H1 (cell line): ENCODE measurements at regions not wholly inside any gene's neighbourhood (a gene's known extent, or its start where the extent isn't known, plus 50 kb on each side); places are given as distances from the start of the nearest gene placed in this dataset.

Experiments used
- CTCF ChIA-PET: fragments of 300-600 bp; sonication (Branson Sonifier 250); formaldehyde crosslinking; loops from one replicate; lab custom pipeline; 2021; ENCODE audit not compliant: partially characterized antibody; lab: Charles Lee
- POLR2A ChIA-PET: fragments of 300-600 bp; sonication (Branson Sonifier 250); formaldehyde crosslinking; loops from one replicate; lab custom pipeline; 2021; ENCODE audit warnings: inconsistent platforms; ENCODE audit not compliant: partially characterized antibody; lab: Charles Lee
- DNase-seq, 2 experiments: peaks; one replicate each; pipeline versions ENCODE4 v3.0.0 to v3.0.0-alpha.2; 2010 to 2022; ENCODE audit warnings: low spot score in 2 of 2, low read depth in 1 of 2, mixed read lengths in 1 of 2
- FAIRE-seq: peaks from 2 replicates; lab custom pipeline; 2011; peaks lifted over from hg19 to GRCh38; lab: Jason Lieb, UNC
- H2AFZ ChIP-seq: 2 replicates; pipeline ENCODE4 v1.8.1; 2012; ENCODE audit warnings: low read length, inconsistent platforms
- H2AK5ac ChIP-seq: 2 replicates; pipeline ENCODE4 v1.6.1; 2013; ENCODE audit warnings: low read depth, low read length
- H2BK120ac ChIP-seq: replicated peaks from 2 replicates; pipeline ENCODE3; 2013; ENCODE audit warnings: low read depth, low read length, inconsistent platforms
- H2BK12ac ChIP-seq: 2 replicates; pipeline ENCODE4 v1.6.1; 2013; ENCODE audit warnings: low read depth, low read length
- H2BK15ac ChIP-seq: 2 replicates; pipeline ENCODE4 v1.6.1; 2013; ENCODE audit warnings: low read length
- H2BK20ac ChIP-seq: 2 replicates; pipeline ENCODE4 v1.6.1; 2013; ENCODE audit warnings: low read length
- H2BK5ac ChIP-seq: 2 replicates; pipeline ENCODE4 v1.6.1; 2013; ENCODE audit warnings: low read depth, low read length
- H3K14ac ChIP-seq: 2 replicates; pipeline ENCODE4 v1.6.1; 2013; ENCODE audit warnings: inconsistent platforms; ENCODE audit not compliant: insufficient read length
- H3K18ac ChIP-seq: 2 replicates; pipeline ENCODE4 v1.6.1; 2013; ENCODE audit warnings: low read length; ENCODE audit errors: extremely low read depth
- H3K23ac ChIP-seq: 2 replicates; pipeline ENCODE4 v1.6.1; 2013; ENCODE audit warnings: inconsistent platforms; ENCODE audit not compliant: insufficient read length
- H3K23me2 ChIP-seq: 2 replicates; pipeline ENCODE4 v1.6.1; 2013; ENCODE audit warnings: low read depth, low read length
- H3K27ac ChIP-seq: 2 replicates; pipeline ENCODE4 v1.6.1; 2011; ENCODE audit warnings: low read depth, low read length, inconsistent platforms
- H3K27me3 ChIP-seq, 4 experiments: replicated peaks in 1 of 4; 1 replicate in 1 of 4; 2 replicates in 3 of 4; pipeline versions ENCODE4 v1.6.1 to v1.8.1; 2011 to 2013; ENCODE audit warnings: low read length in 3 of 4, mild to moderate bottlenecking in 3 of 4, inconsistent platforms in 2 of 4, mixed read lengths in 2 of 4, moderate library complexity in 1 of 4; ENCODE audit not compliant: control insufficient read depth in 3 of 4, insufficient read depth in 3 of 4; ENCODE audit errors: extremely low read depth in 1 of 4
- H3K36me3 ChIP-seq, 4 experiments: 2 replicates each; pipeline versions ENCODE4 v1.6.1 to v1.8.1; 2011 to 2013; ENCODE audit warnings: mild to moderate bottlenecking in 4 of 4, low read length in 3 of 4, moderate library complexity in 2 of 4, control low read depth in 1 of 4, inconsistent platforms in 1 of 4; ENCODE audit not compliant: insufficient read depth in 4 of 4, control insufficient read depth in 2 of 4
- H3K4ac ChIP-seq: replicated peaks from 2 replicates; pipeline ENCODE3; 2013; ENCODE audit warnings: low read length, low read depth, mixed read lengths, inconsistent platforms; ENCODE audit not compliant: insufficient read length
- H3K4me1 ChIP-seq, 4 experiments: replicated peaks in 1 of 4; 1 replicate in 1 of 4; 2 replicates in 3 of 4; pipeline versions ENCODE4 v1.6.1 to v1.8.1; 2011 to 2013; ENCODE audit warnings: low read length in 3 of 4, inconsistent platforms in 2 of 4, mixed read lengths in 1 of 4; ENCODE audit not compliant: insufficient read depth in 4 of 4, control insufficient read depth in 3 of 4
- H3K4me2 ChIP-seq, 2 experiments: 2 replicates each; pipeline versions ENCODE4 v1.6.1 to v1.8.1; 2011 to 2013; ENCODE audit warnings: low read depth in 2 of 2, low read length in 2 of 2, control low read depth in 1 of 2, inconsistent platforms in 1 of 2, mild to moderate bottlenecking in 1 of 2; ENCODE audit not compliant: insufficient read depth in 1 of 2
- H3K4me3 ChIP-seq, 4 experiments: fragments of 200-600, 300-600 bp in 1 of 4; sonication (generic), shearing (Covaris generic), sonication (Bioruptor Twin) in 1 of 4; 2 replicates each; pipeline versions ENCODE4 v1.5.1 to v1.8.1; 2011 to 2016; ENCODE audit warnings: low read length in 4 of 4, low read depth in 3 of 4, control low read depth in 2 of 4, inconsistent platforms in 2 of 4, mild to moderate bottlenecking in 2 of 4, mixed read lengths in 1 of 4, moderate library complexity in 1 of 4; ENCODE audit not compliant: insufficient read depth in 2 of 4; ENCODE audit errors: extremely low read depth in 1 of 4
- H3K56ac ChIP-seq: replicated peaks from 2 replicates; pipeline ENCODE3; 2013; ENCODE audit warnings: low read depth, mild to moderate bottlenecking, mixed read lengths, low read length, inconsistent platforms; ENCODE audit not compliant: insufficient read length
- H3K79me1 ChIP-seq: 2 replicates; pipeline ENCODE4 v1.6.1; 2013; ENCODE audit warnings: low read depth, low read length, control low read depth
- H3K79me2 ChIP-seq, 2 experiments: 2 replicates each; pipeline versions ENCODE4 v1.6.1 to v1.8.1; 2012 to 2013; ENCODE audit warnings: low read length in 2 of 2, mild to moderate bottlenecking in 2 of 2, inconsistent platforms in 1 of 2; ENCODE audit not compliant: insufficient read depth in 2 of 2, control insufficient read depth in 1 of 2
- H3K9ac ChIP-seq, 4 experiments: replicated peaks in 1 of 4; 1 replicate in 1 of 4; 2 replicates in 3 of 4; pipeline versions ENCODE4 v1.6.1 to v1.8.1; 2011 to 2013; ENCODE audit warnings: low read depth in 3 of 4, low read length in 3 of 4, control low read depth in 2 of 4, mild to moderate bottlenecking in 2 of 4, moderate library complexity in 2 of 4, inconsistent platforms in 1 of 4; ENCODE audit errors: extremely low read depth in 1 of 4
- H3K9me3 ChIP-seq, 2 experiments: 2 replicates each; pipeline versions ENCODE4 v1.6.1 to v1.8.1; 2012 to 2013; ENCODE audit warnings: mild to moderate bottlenecking in 2 of 2, moderate library complexity in 2 of 2, control low read depth in 1 of 2, inconsistent platforms in 1 of 2, low read depth in 1 of 2, low read length in 1 of 2, mixed read lengths in 1 of 2; ENCODE audit not compliant: insufficient read depth in 2 of 2
- H4K20me1 ChIP-seq, 2 experiments: replicated peaks in 1 of 2; 2 replicates each; pipeline versions ENCODE3 to v1.8.1; 2011 to 2013; ENCODE audit warnings: inconsistent platforms in 2 of 2, low read length in 2 of 2, mild to moderate bottlenecking in 1 of 2; ENCODE audit not compliant: insufficient read depth in 2 of 2, control insufficient read depth in 1 of 2
- H4K5ac ChIP-seq: 2 replicates; pipeline ENCODE4 v1.6.1; 2013; ENCODE audit warnings: low read length, low read depth, mixed read lengths, inconsistent platforms; ENCODE audit not compliant: insufficient read length
- H4K8ac ChIP-seq: 2 replicates; pipeline ENCODE4 v1.8.0; 2013; ENCODE audit warnings: mild to moderate bottlenecking, moderate library complexity, low read length, inconsistent platforms; ENCODE audit not compliant: insufficient read depth; ENCODE audit errors: extremely low read depth
- H4K91ac ChIP-seq: replicated peaks from 2 replicates; pipeline ENCODE3; 2013; ENCODE audit warnings: low read length, mixed read lengths, inconsistent platforms; ENCODE audit not compliant: insufficient read length
- CEBPB ChIP-seq: IDR thresholded peaks from 2 replicates; pipeline ENCODE4 v1.6.1; 2012; ENCODE audit warnings: low read depth, low read length
- RBBP5 ChIP-seq: IDR thresholded peaks from 2 replicates; pipeline ENCODE4 v1.7.1; 2012; ENCODE audit warnings: low read depth, mild to moderate bottlenecking, inconsistent platforms, low read length, moderate library complexity, borderline replicate concordance
- SAP30 ChIP-seq: fragments of 300-600 bp; sonication (generic); IDR thresholded peaks from 2 replicates; pipeline ENCODE4 v1.7.1; 2012; ENCODE audit warnings: low read length, moderate library complexity, mild to moderate bottlenecking, inconsistent platforms; ENCODE audit not compliant: insufficient read depth, insufficient replicate concordance
- TCF12 ChIP-seq: IDR thresholded peaks from 2 replicates; pipeline ENCODE4 v1.6.1; 2011; ENCODE audit warnings: low read depth, mild to moderate bottlenecking, low read length
- WGBS, 2 experiments: shearing (Covaris generic) in 1 of 2; methylation state at CpG; one replicate each; pipeline versions ENCODE4 v1.1.6 to v1.1.7; 2013 to 2015; ENCODE audit warnings: low lambda C conversion rate in 2 of 2, mixed read lengths in 2 of 2, inconsistent platforms in 1 of 2, low coverage in 1 of 2, missing lambda C conversion rate in 1 of 2; ENCODE audit not compliant: insufficient replicate concordance in 2 of 2, insufficient coverage in 1 of 2, insufficient read length in 1 of 2; ENCODE audit errors: extremely low coverage in 1 of 2, missing lambda C conversion rate in 1 of 2; 5-methylcytosine and 5-hydroxymethylcytosine counted together

GRCh38 chr2:204264621-204265140 is 280.6 kb upstream of the PARD3B start:
- no peak overlapping the region for H3K4ac ChIP-seq
- no peak for TF ChIP-seq SAP30
- no peak for TF ChIP-seq TCF12
- no peak for TF ChIP-seq CEBPB
- no peak for TF ChIP-seq RBBP5
- TF ChIP-seq, all 59 proteins: peak for 0
- H2AFZ ChIP-seq: 0 out of 2 replicates have a peak overlapping the region, but pooled peaks have one; percentile 82
- no peaks in the 10 kb centered on the region for H3K36me3 ChIP-seq
- WGBS, 2 experiments: 79% methylated on average over 5 of the region's 5 CpGs; no CpG with 5 or more reads in 1 of the 2 experiments
- peak overlapping the region in 1 of 2 experiments; percentile 24; a peak in 1 of 4 replicates for H3K4me2 ChIP-seq
- no peak overlapping the region for H2BK120ac ChIP-seq
- H3K18ac ChIP-seq: no peak overlapping the region
- no peaks in the 10 kb centered on the region for H3K9me3 ChIP-seq
- H2BK15ac ChIP-seq: no peak overlapping the region
- no peak overlapping the region for H2BK5ac ChIP-seq
- H3K79me2 ChIP-seq: no peaks in the 10 kb centered on the region
- H2BK12ac ChIP-seq: no peak overlapping the region; the same call in 1 of the 2 replicates
- no peak overlapping the region for H4K8ac ChIP-seq
- peaks cover 2 to 14% (median 6%) of the 10 kb centered on the region in 4 experiments; a peak in 4 of 7 replicates for H3K4me1 ChIP-seq
- no peak overlapping the region for H2AK5ac ChIP-seq
- no peak overlapping the region for H3K14ac ChIP-seq
- H3K27me3 ChIP-seq: no peaks in the 10 kb centered on the region; a peak in 1 of 7 replicates
- ChIA-PET CTCF (interaction anchor here (1.3 to 4.0 kb wide), 5 partner anchors 12 to 427 kb away, joined by 3 to 13 read pairs (median 5); no protein-coding TSS in a partner anchor), POLR2A (no interaction called here)
- H3K4me3 ChIP-seq: no peak overlapping the region
- peak overlapping the region; percentile 10; the same call in 1 of the 2 replicates for H2BK20ac ChIP-seq
- H3K56ac ChIP-seq: no peak overlapping the region
- no peak overlapping the region for H3K23ac ChIP-seq
- no peak overlapping the region for H4K5ac ChIP-seq
- no peak overlapping the region for H4K91ac ChIP-seq
- no peak overlapping the region for H3K27ac ChIP-seq
- DNase-seq (no peak), FAIRE-seq (no peak)
- no peak overlapping the region for H3K9ac ChIP-seq
- H3K23me2 ChIP-seq: no peaks in the 10 kb centered on the region; the same call in 1 of the 2 replicates
- H4K20me1 ChIP-seq: no peaks in the 10 kb centered on the region
- no peaks in the 10 kb centered on the region for H3K79me1 ChIP-seq
